ENCODE measurements at regions not wholly inside any gene's neighbourhood (a gene's known extent, or its start where the extent isn't known, plus 50 kb on each side); places are given as distances from the start of the nearest gene placed in this dataset.
A peak's percentile ranks its signal among the peaks of the same experiment; 100 is the strongest.

DNA sequence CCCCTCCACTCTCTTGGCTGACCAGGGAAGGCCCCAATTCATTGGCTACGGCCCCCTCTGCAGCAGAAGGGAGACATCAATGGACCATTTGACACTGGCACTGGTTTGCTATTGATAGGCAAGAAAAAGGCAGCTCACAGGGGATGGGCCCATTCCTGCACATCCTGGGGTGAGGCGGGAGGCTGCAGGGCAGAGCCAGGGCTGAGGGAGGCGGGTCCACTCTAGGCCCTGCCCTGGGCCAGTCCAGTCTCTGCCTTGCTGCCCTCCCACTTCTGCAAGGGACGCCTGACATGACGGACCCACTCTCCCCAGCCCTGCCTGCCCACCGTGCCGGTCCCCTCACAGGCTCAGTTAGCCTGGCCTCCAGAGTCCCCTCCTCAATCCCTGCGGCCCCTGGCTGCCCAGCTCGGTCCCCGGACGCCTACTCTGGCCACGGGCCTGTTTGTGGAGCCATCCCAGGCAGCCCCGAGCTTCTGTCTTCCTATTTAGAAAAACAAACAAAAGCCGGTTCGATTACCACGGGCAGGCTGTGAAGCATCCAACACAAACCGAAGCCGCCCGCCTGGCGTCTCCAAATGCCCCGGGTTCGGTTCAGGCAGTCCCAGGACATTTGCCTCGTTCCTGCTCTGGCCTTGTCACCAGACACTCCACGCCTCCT lies 160.7 kb downstream of the IRX5 start:
- no peaks in the 10 kb centered on the region for H3K79me2 ChIP-seq (ENCODE audit: insufficient read depth, low read length)
- H3K4me3 ChIP-seq (ENCODE audit: low read length, poor library complexity, severe bottlenecking): no peak overlapping the region
- no peaks in the 10 kb centered on the region for H4K20me1 ChIP-seq (ENCODE audit: insufficient read depth, low read length, poor library complexity, severe bottlenecking)
- no peak overlapping the region for H3K4me2 ChIP-seq (ENCODE audit: low read depth, low read length, poor library complexity, severe bottlenecking)
- no peaks in the 10 kb centered on the region for H3K27me3 ChIP-seq (ENCODE audit: insufficient read depth, low read length, poor library complexity, severe bottlenecking)
- H3F3A ChIP-seq (ENCODE audit: low read depth): no peaks in the 10 kb centered on the region
- no peaks in the 10 kb centered on the region for H3K36me3 ChIP-seq (ENCODE audit: insufficient read depth, low read length)
- H3K4me1 ChIP-seq (ENCODE audit: insufficient read depth, low read length, poor library complexity, severe bottlenecking): no peaks in the 10 kb centered on the region
- TF ChIP-seq, protein P1, sequence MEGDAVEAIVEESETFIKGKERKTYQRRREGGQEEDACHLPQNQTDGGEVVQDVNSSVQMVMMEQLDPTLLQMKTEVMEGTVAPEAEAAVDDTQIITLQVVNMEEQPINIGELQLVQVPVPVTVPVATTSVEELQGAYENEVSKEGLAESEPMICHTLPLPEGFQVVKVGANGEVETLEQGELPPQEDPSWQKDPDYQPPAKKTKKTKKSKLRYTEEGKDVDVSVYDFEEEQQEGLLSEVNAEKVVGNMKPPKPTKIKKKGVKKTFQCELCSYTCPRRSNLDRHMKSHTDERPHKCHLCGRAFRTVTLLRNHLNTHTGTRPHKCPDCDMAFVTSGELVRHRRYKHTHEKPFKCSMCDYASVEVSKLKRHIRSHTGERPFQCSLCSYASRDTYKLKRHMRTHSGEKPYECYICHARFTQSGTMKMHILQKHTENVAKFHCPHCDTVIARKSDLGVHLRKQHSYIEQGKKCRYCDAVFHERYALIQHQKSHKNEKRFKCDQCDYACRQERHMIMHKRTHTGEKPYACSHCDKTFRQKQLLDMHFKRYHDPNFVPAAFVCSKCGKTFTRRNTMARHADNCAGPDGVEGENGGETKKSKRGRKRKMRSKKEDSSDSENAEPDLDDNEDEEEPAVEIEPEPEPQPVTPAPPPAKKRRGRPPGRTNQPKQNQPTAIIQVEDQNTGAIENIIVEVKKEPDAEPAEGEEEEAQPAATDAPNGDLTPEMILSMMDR (conservative IDR thresholded peaks at IDR 0.05; ENCODE audit: low read length): no peak
- H3K9me2 ChIP-seq (replicated peaks; ENCODE audit: low read depth, low read length): no peaks in the 10 kb centered on the region
- no peak overlapping the region for H2AFZ ChIP-seq (ENCODE audit: low read length)
- no peak overlapping the region for H3K9ac ChIP-seq (ENCODE audit: low read depth, low read length, poor library complexity, severe bottlenecking)
- H3K9me3 ChIP-seq (ENCODE audit: insufficient read depth, low read depth, low read length): no peaks in the 10 kb centered on the region

DNA sequence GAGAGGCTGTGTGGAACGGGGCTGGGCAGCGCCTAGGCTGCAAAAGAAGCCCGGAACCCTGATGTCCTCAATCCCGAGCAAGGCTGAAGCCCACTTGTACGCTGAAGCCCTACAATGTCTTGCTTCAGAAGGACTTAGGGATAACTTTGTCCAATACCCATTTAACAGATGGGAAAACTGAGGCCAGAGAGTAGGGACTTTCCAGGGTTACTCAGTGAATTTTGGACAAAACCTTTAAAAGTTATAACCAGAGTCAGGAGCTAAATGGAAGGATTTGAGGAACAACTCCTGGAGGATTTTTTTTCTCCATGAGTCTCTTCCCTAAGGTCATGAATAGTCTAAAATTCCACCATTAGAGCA lies 161.2 kb downstream of the IRX5 start:
- TF ChIP-seq, protein P1 (conservative IDR thresholded peaks at IDR 0.05; ENCODE audit: low read length): no peak
- no peak for TF ChIP-seq EZH2phosphoT487 (IDR thresholded peaks at IDR 0.05; ENCODE audit: borderline replicate concordance)
- no peaks in the 10 kb centered on the region for H3K36me3 ChIP-seq (ENCODE audit: insufficient read depth, low read length)
- no peak overlapping the region for H3K4me3 ChIP-seq (ENCODE audit: low read length, poor library complexity, severe bottlenecking)
- no peak overlapping the region for H3K9ac ChIP-seq (ENCODE audit: low read depth, low read length, poor library complexity, severe bottlenecking)
- no peaks in the 10 kb centered on the region for H3K27me3 ChIP-seq (ENCODE audit: insufficient read depth, low read length, poor library complexity, severe bottlenecking)
- no peak overlapping the region for H3K4me2 ChIP-seq (ENCODE audit: low read depth, low read length, poor library complexity, severe bottlenecking)
- no peaks in the 10 kb centered on the region for H3K79me2 ChIP-seq (ENCODE audit: insufficient read depth, low read length)
- H3K9me3 ChIP-seq (ENCODE audit: insufficient read depth, low read depth, low read length): no peaks in the 10 kb centered on the region
- H3K4me1 ChIP-seq (ENCODE audit: insufficient read depth, low read length, poor library complexity, severe bottlenecking): no peaks in the 10 kb centered on the region
- H4K20me1 ChIP-seq (ENCODE audit: insufficient read depth, low read length, poor library complexity, severe bottlenecking): no peaks in the 10 kb centered on the region
- no peaks in the 10 kb centered on the region for H3F3A ChIP-seq (ENCODE audit: low read depth)
- no peaks in the 10 kb centered on the region for H3K9me2 ChIP-seq (replicated peaks; ENCODE audit: low read depth, low read length)
- no peak overlapping the region for H2AFZ ChIP-seq (ENCODE audit: low read length)

DNA sequence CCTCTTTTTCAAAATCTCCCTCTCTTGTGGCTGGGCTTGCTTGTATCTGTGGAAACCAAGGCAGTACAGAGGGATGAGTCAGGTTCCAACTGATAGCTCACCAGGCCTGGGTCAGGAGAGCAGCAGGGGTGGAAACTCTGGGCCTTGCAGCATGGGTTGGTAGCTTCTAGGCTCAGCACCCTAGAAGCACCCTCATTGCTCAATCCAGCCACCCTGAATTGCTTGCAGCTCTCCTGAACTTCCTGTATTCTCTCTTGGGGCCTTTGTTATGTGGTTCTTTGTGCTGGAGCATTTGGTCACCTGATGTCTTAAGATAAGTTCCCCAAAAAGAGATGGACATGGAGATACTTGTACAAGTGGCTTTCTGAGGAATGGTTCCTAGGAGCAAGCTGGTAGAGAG lies 169.4 kb downstream of the IRX5 start:
- Histone ChIP-seq H2AFZ (ENCODE audit: low read length) (peak overlapping the region; percentile 7; the same call in 1 of the 2 replicates), H3K4me1 (ENCODE audit: insufficient read depth, low read length, poor library complexity, severe bottlenecking) (peaks cover 11% of the 10 kb centered on the region), H3K4me3 (ENCODE audit: low read length, poor library complexity, severe bottlenecking) (no peak overlapping the region), H3K9ac (ENCODE audit: low read depth, low read length, poor library complexity, severe bottlenecking) (no peak overlapping the region), H4K20me1 (ENCODE audit: insufficient read depth, low read length, poor library complexity, severe bottlenecking) (no peaks in the 10 kb centered on the region), H3K9me3 (ENCODE audit: insufficient read depth, low read depth, low read length) (no peaks in the 10 kb centered on the region), H3K9me2 (replicated peaks; ENCODE audit: low read depth, low read length) (no peaks in the 10 kb centered on the region), H3F3A (ENCODE audit: low read depth) (no peaks in the 10 kb centered on the region), H3K4me2 (ENCODE audit: low read depth, low read length, poor library complexity, severe bottlenecking) (no peak overlapping the region), H3K79me2 (ENCODE audit: insufficient read depth, low read length) (no peaks in the 10 kb centered on the region), H3K36me3 (ENCODE audit: insufficient read depth, low read length) (no peaks in the 10 kb centered on the region), H3K27me3 (ENCODE audit: insufficient read depth, low read length, poor library complexity, severe bottlenecking) (no peaks in the 10 kb centered on the region)
- TF ChIP-seq EZH2phosphoT487 (IDR thresholded peaks at IDR 0.05; ENCODE audit: borderline replicate concordance): no peak
- TF ChIP-seq, protein P1 (conservative IDR thresholded peaks at IDR 0.05; ENCODE audit: low read length): no peak

All from Loucy (cell line).